Panc1 (cell line): ENCODE measurements at regions not wholly inside any gene's neighbourhood (a gene's known extent, or its start where the extent isn't known, plus 50 kb on each side); places are given as distances from the start of the nearest gene placed in this dataset.

Source experiments
- ATAC-seq: fragments of 200-7000 bp; cut with Tn5 transposase; 2 replicates; pipeline ENCODE4 v1.9.1; 2020; ENCODE audit warnings: mild to moderate bottlenecking, moderate library complexity
- BruUV-seq: library from RNA; stranded (reverse); fragments of 400-500 nt; replicated peaks from 2 replicates; lab custom pipeline; 2021; lab: Mats Ljungman, UMichigan
- CTCF ChIA-PET: fragments of 300-600 bp; sonication (Branson Sonifier 250); formaldehyde crosslinking; loops from one replicate; lab custom pipeline; 2022; ENCODE audit warnings: antibody characterized with exemption; lab: Charles Lee
- POLR2A ChIA-PET: fragments of 300-600 bp; sonication (Branson Sonifier 250); formaldehyde crosslinking; loops from one replicate; lab custom pipeline; 2022; ENCODE audit warnings: antibody characterized with exemption; lab: Charles Lee
- DNase-seq: peaks from one replicate; pipeline ENCODE4 v3.0.0-alpha.2; 2010; ENCODE audit warnings: low read depth, low spot score
- H3K27ac ChIP-seq: 2 replicates; pipeline ENCODE4 v1.5.1; 2011; ENCODE audit warnings: mild to moderate bottlenecking, low read length, inconsistent platforms
- H3K27me3 ChIP-seq: fragments of 200-500 bp; sonication (Bioruptor generic); 2 replicates; pipeline ENCODE4 v1.6.0; 2014; ENCODE audit warnings: low read length, inconsistent platforms; ENCODE audit not compliant: control insufficient read depth, insufficient read depth
- H3K36me3 ChIP-seq: fragments of 200-500 bp; sonication (Bioruptor generic); 2 replicates; pipeline ENCODE4 v1.5.1; 2014; ENCODE audit warnings: inconsistent platforms, mild to moderate bottlenecking, low read length, moderate library complexity; ENCODE audit not compliant: control insufficient read depth, insufficient read depth
- H3K4me1 ChIP-seq: 2 replicates; pipeline ENCODE4 v1.5.1; 2011; ENCODE audit warnings: inconsistent platforms, mild to moderate bottlenecking, low read length, moderate library complexity; ENCODE audit not compliant: control insufficient read depth, insufficient read depth
- H3K4me3 ChIP-seq, 2 experiments: 2 replicates each; pipeline ENCODE4 v1.5.1; 2011 to 2012; ENCODE audit warnings: low read depth in 2 of 2, low read length in 2 of 2, mild to moderate bottlenecking in 2 of 2, inconsistent platforms in 1 of 2, moderate library complexity in 1 of 2
- H3K9me3 ChIP-seq: fragments of 200-500 bp; sonication (Bioruptor generic); 2 replicates; pipeline ENCODE4 v1.5.1; 2014; ENCODE audit warnings: low read depth, mild to moderate bottlenecking, inconsistent platforms, low read length, moderate library complexity; ENCODE audit not compliant: control insufficient read depth, insufficient read depth
- CTCF ChIP-seq: fragments of 450-650 bp; IDR thresholded peaks from 2 replicates; pipeline ENCODE4 v1.5.1; 2017; ENCODE audit warnings: mild to moderate bottlenecking
- POLR2AphosphoS5 ChIP-seq: IDR thresholded peaks from 2 replicates; pipeline ENCODE4 v1.6.1; 2012; ENCODE audit warnings: mild to moderate bottlenecking, low read depth, low read length, moderate library complexity
- SIN3A ChIP-seq: IDR thresholded peaks from 2 replicates; pipeline ENCODE4 v1.6.1; 2012; ENCODE audit warnings: low read depth, mild to moderate bottlenecking, low read length, moderate library complexity, borderline replicate concordance; ENCODE audit not compliant: insufficient read depth
- TCF7L2 ChIP-seq: IDR thresholded peaks from 2 replicates; pipeline ENCODE4 v1.6.1; 2011; ENCODE audit warnings: mild to moderate bottlenecking, low read depth, low read length, inconsistent platforms
- in situ Hi-C: cut with HindIII; loops from 2 replicates; pipeline ENCODE4 v1.10.0; 2016; ENCODE audit warnings: low sequenced_read_pairs, low pct_unique_long_range_greater_than_20kb
- intact Hi-C: fragments of 100-400 bp; cut with micrococcal nuclease; formaldehyde crosslinking; loops from one replicate; pipeline ENCODE4 v1.10.0; 2022; ENCODE audit not compliant: unreplicated experiment
- TF ChIP-seq, protein P1 (sequence below), 2 experiments: IDR thresholded peaks; 2 replicates each; pipeline ENCODE4 v1.6.1; 2011 to 2012; ENCODE audit warnings: low read depth in 2 of 2, control low read depth in 1 of 2, low read length in 1 of 2, mild to moderate bottlenecking in 1 of 2, moderate library complexity in 1 of 2; ENCODE audit not compliant: insufficient read depth in 1 of 2

DNA sequence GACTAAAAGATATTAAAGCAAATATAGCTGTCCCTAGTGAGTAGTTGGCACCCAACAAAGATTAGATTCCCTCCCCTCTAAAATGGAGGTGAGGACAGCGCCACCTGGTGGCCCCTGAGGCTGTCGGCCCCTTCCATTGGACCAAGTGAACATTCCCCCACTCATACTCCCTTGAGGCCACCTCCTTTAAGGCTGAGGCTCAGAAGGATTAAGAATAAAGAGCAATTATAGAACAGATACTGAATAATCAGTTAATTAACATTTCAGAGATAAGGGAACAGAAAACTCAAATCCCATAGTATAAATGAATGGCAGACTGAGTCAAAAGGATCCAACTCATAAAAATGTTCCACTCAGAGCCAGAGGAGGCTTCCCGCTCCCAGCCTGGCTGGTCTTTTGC lies 130.4 kb upstream of the GHITM start:
- in situ Hi-C loops (no loop called here), intact Hi-C loops (no loop called here)
- H3K4me1 ChIP-seq = no peaks in the 10 kb centered on the region
- no peaks in the 10 kb centered on the region for H3K27me3 ChIP-seq
- no peak for TF ChIP-seq POLR2AphosphoS5
- peak; percentile 90 for TF ChIP-seq CTCF
- no peak for TF ChIP-seq SIN3A
- H3K36me3 ChIP-seq = no peaks in the 10 kb centered on the region
- ChIA-PET POLR2A (no interaction called here), CTCF (no interaction called here)
- H3K9me3 ChIP-seq = no peaks in the 10 kb centered on the region
- no peak for DNase-seq
- BruUV-seq = no TSS peak
- no peak for ATAC-seq
- H3K4me3 ChIP-seq = no peak overlapping the region
- H3K27ac ChIP-seq = no peak overlapping the region

DNA sequence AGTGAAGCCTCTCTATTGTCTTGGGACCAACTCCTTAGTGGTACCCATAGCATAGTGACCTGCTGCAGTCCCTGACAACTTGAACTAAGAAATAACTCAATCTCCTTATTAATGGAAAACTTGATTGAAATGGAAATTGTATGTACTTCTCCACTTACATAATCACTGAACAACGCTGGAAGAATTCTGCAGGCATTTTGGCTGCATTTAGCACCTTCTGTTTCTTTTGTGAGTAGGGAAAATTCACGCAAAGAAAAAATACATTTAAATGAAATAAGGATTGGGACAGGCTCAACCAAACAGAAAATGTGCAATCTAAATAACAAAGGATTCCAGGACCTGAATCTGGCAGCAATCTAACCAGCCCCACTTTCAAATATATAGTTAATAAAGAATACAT lies 126.9 kb upstream of the GHITM start:
- Histone ChIP-seq H3K27me3 (no peaks in the 10 kb centered on the region), H3K4me3 (no peak overlapping the region), H3K27ac (no peak overlapping the region), H3K9me3 (no peaks in the 10 kb centered on the region), H3K36me3 (no peaks in the 10 kb centered on the region), H3K4me1 (no peaks in the 10 kb centered on the region)
- ATAC-seq (no peak), DNase-seq (no peak)
- ChIA-PET POLR2A (interaction anchor here (0.7 kb wide), 1 partner anchor 80 kb away, joined by 5 read pairs; no protein-coding TSS in a partner anchor), CTCF (no interaction called here)
- BruUV-seq = no TSS peak
- TF ChIP-seq TCF7L2 (no peak), CTCF (no peak), POLR2AphosphoS5 (no peak)
- in situ Hi-C loops (no loop called here), intact Hi-C loops (no loop called here)

- no peak overlapping the region for H3K4me3 ChIP-seq
- ATAC-seq (no peak), DNase-seq (no peak)
- no peaks in the 10 kb centered on the region for H3K36me3 ChIP-seq
- TF ChIP-seq SIN3A = no peak
- TF ChIP-seq TCF7L2 = no peak
- TF ChIP-seq, protein P1, sequence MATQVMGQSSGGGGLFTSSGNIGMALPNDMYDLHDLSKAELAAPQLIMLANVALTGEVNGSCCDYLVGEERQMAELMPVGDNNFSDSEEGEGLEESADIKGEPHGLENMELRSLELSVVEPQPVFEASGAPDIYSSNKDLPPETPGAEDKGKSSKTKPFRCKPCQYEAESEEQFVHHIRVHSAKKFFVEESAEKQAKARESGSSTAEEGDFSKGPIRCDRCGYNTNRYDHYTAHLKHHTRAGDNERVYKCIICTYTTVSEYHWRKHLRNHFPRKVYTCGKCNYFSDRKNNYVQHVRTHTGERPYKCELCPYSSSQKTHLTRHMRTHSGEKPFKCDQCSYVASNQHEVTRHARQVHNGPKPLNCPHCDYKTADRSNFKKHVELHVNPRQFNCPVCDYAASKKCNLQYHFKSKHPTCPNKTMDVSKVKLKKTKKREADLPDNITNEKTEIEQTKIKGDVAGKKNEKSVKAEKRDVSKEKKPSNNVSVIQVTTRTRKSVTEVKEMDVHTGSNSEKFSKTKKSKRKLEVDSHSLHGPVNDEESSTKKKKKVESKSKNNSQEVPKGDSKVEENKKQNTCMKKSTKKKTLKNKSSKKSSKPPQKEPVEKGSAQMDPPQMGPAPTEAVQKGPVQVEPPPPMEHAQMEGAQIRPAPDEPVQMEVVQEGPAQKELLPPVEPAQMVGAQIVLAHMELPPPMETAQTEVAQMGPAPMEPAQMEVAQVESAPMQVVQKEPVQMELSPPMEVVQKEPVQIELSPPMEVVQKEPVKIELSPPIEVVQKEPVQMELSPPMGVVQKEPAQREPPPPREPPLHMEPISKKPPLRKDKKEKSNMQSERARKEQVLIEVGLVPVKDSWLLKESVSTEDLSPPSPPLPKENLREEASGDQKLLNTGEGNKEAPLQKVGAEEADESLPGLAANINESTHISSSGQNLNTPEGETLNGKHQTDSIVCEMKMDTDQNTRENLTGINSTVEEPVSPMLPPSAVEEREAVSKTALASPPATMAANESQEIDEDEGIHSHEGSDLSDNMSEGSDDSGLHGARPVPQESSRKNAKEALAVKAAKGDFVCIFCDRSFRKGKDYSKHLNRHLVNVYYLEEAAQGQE (IDR thresholded peaks at IDR 0.05; ENCODE audit: insufficient read depth in 1 of 2, low read depth in 2 of 2, low read length in 1 of 2) = no peak
- no peak for TF ChIP-seq POLR2AphosphoS5
- no peak for TF ChIP-seq CTCF
- intact Hi-C loops (no loop called here), in situ Hi-C loops (no loop called here)
- CTCF ChIA-PET = no interaction called here
- no peaks in the 10 kb centered on the region for H3K27me3 ChIP-seq
- H3K9me3 ChIP-seq = no peaks in the 10 kb centered on the region
- H3K27ac ChIP-seq = no peak overlapping the region
- no peaks in the 10 kb centered on the region for H3K4me1 ChIP-seq
- no TSS peak for BruUV-seq
- POLR2A ChIA-PET = no interaction called here
These were observed 126.4 kb upstream of the GHITM start for GRCh38 chr10:84012831-84013458.
